ENCODE measurements at regions not wholly inside any gene's neighbourhood (a gene's known extent, or its start where the extent isn't known, plus 50 kb on each side); places are given as distances from the start of the nearest gene placed in this dataset.

DNA sequence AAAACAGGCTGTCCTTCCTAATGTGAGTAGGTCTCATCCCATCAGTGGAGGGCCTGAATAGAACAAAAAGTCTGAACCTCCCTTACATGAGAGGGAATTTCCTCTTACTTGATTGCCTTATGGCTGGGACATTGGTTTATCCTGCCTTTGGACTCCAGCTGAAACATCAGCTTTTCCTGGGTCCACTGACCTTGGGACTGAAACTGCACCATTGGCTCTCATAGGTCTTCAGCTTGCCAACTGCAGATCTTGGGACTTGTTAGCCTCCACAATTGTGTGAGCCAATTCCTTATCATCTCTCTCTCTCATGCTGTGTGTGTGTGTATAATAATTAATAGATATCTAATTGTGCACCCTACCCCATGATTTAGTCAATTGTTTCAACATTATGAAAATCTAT is 375.3 kb upstream of the DDI1 start:
- TF ChIP-seq CTCF (conservative IDR thresholded peaks at IDR 0.05; ENCODE audit: low read depth, low read length), result no peak
- TF ChIP-seq EZH2 (IDR thresholded peaks at IDR 0.05; ENCODE audit: low read length, unreplicated experiment), result no peak
